HEK293 (cell line): ENCODE measurements at regions not wholly inside any gene's neighbourhood (a gene's known extent, or its start where the extent isn't known, plus 50 kb on each side); places are given as distances from the start of the nearest gene placed in this dataset.

Experiments used
- CTCF ChIA-PET: fragments of 350-600 bp; formaldehyde crosslinking; extraction: SDS; loops from one replicate; lab custom pipeline; 2021; ENCODE audit warnings: antibody characterized with exemption; lab: Yijun Ruan, JAX
- POLR2A ChIA-PET: fragments of 300-600 bp; formaldehyde crosslinking; extraction: SDS; loops from one replicate; lab custom pipeline; 2020; ENCODE audit warnings: antibody characterized with exemption, inconsistent platforms; lab: Yijun Ruan, JAX
- H3K27ac ChIP-seq: fragments of 200-500 bp; sonication (Bioruptor generic); 2 replicates; pipeline ENCODE4 v1.5.1; 2014; ENCODE audit warnings: low read depth, low read length, control low read depth, inconsistent platforms; ENCODE audit errors: extremely low read depth
- H3K36me3 ChIP-seq, 2 experiments: fragments of 200-500 bp in 1 of 2; sonication (Bioruptor generic) in 1 of 2; 1 replicate in 1 of 2; 2 replicates in 1 of 2; pipeline ENCODE4 v1.5.1; 2014 to 2017; ENCODE audit warnings: inconsistent platforms in 2 of 2, low read length in 2 of 2; ENCODE audit not compliant: control insufficient read depth in 2 of 2, insufficient read depth in 1 of 2
- H3K4me1 ChIP-seq: fragments of 200-500 bp; sonication (Bioruptor generic); 2 replicates; pipeline ENCODE4 v1.5.1; 2014; ENCODE audit warnings: mild to moderate bottlenecking, low read length, inconsistent platforms; ENCODE audit not compliant: control insufficient read depth, insufficient read depth
- H3K4me3 ChIP-seq: 2 replicates; pipeline ENCODE4 v1.5.1; 2011; ENCODE audit warnings: low read depth, mild to moderate bottlenecking, control low read depth, low read length, moderate library complexity
- H3K9me3 ChIP-seq: fragments of 200-500 bp; sonication (Bioruptor generic); 2 replicates; pipeline ENCODE4 v1.5.1; 2014; ENCODE audit warnings: low read depth, low read length, inconsistent platforms; ENCODE audit not compliant: control insufficient read depth, insufficient read depth
- PRDM2 ChIP-seq: fragments of 450-650 bp; formaldehyde crosslinking; IDR thresholded peaks from 2 replicates; pipeline ENCODE4 v1.5.1; 2016; ENCODE audit warnings: missing biosample characterization, missing genetic modification characterization, borderline replicate concordance
- REST ChIP-seq: fragments of 450-650 bp; formaldehyde crosslinking; IDR thresholded peaks from 2 replicates; pipeline ENCODE4 v1.5.1; 2016; ENCODE audit warnings: missing biosample characterization, missing genetic modification characterization
- ZBTB17 ChIP-seq: fragments of 450-650 bp; formaldehyde crosslinking; IDR thresholded peaks from 2 replicates; pipeline ENCODE4 v1.5.1; 2016; ENCODE audit warnings: missing biosample characterization, missing genetic modification characterization
- ZBTB48 ChIP-seq: fragments of 450-650 bp; formaldehyde crosslinking; IDR thresholded peaks from 2 replicates; pipeline ENCODE4 v1.5.1; 2016; ENCODE audit warnings: missing biosample characterization, missing genetic modification characterization
- ZNF146 ChIP-seq: fragments of 450-650 bp; formaldehyde crosslinking; IDR thresholded peaks from 2 replicates; pipeline ENCODE4 v1.5.1; 2016; ENCODE audit warnings: missing biosample characterization, missing genetic modification characterization
- ZNF2 ChIP-seq: fragments of 450-650 bp; formaldehyde crosslinking; IDR thresholded peaks from 2 replicates; pipeline ENCODE4 v1.5.1; 2016; ENCODE audit warnings: missing biosample characterization, missing genetic modification characterization
- ZNF26 ChIP-seq: fragments of 450-650 bp; formaldehyde crosslinking; IDR thresholded peaks from 2 replicates; pipeline ENCODE4 v1.5.1; 2016; ENCODE audit warnings: missing biosample characterization, missing genetic modification characterization
- ZNF404 ChIP-seq: fragments of 450-650 bp; formaldehyde crosslinking; IDR thresholded peaks from 2 replicates; pipeline ENCODE4 v1.5.1; 2017; ENCODE audit warnings: missing biosample characterization, missing genetic modification characterization
- ZNF433 ChIP-seq: fragments of 450-650 bp; formaldehyde crosslinking; IDR thresholded peaks from 2 replicates; pipeline ENCODE4 v1.5.1; 2016; ENCODE audit warnings: missing biosample characterization, missing genetic modification characterization, low read depth
- ZNF548 ChIP-seq: fragments of 450-650 bp; formaldehyde crosslinking; IDR thresholded peaks from 2 replicates; pipeline ENCODE4 v1.5.1; 2016; ENCODE audit warnings: missing biosample characterization, missing genetic modification characterization
- ZNF561 ChIP-seq: fragments of 450-650 bp; IDR thresholded peaks from 2 replicates; pipeline ENCODE4 v1.5.1; 2018; ENCODE audit warnings: missing biosample characterization, missing genetic modification characterization, borderline replicate concordance
- ZNF626 ChIP-seq: fragments of 450-650 bp; sonication (Bioruptor Pico); formaldehyde crosslinking; IDR thresholded peaks from 2 replicates; pipeline ENCODE4 v1.5.1; 2018; ENCODE audit warnings: missing biosample characterization, missing genetic modification characterization, inconsistent platforms
- ZNF664 ChIP-seq: fragments of 450-650 bp; formaldehyde crosslinking; IDR thresholded peaks from 2 replicates; pipeline ENCODE4 v1.5.1; 2016; ENCODE audit warnings: missing biosample characterization, missing genetic modification characterization
- ZNF76 ChIP-seq: fragments of 450-650 bp; formaldehyde crosslinking; IDR thresholded peaks from 2 replicates; pipeline ENCODE4; 2016; ENCODE audit warnings: low read depth, missing biosample characterization, missing genetic modification characterization, borderline replicate concordance
- ZNF776 ChIP-seq: fragments of 450-650 bp; formaldehyde crosslinking; IDR thresholded peaks from 2 replicates; pipeline ENCODE4 v1.5.0; 2017; ENCODE audit warnings: missing biosample characterization, missing genetic modification characterization, borderline replicate concordance
- ZNF843 ChIP-seq: fragments of 450-650 bp; formaldehyde crosslinking; IDR thresholded peaks from 2 replicates; pipeline ENCODE4 v1.5.1; 2016; ENCODE audit warnings: missing biosample characterization, missing genetic modification characterization

- no peak overlapping the region for H3K4me3 ChIP-seq
- CTCF ChIA-PET: interaction anchor here (1.1 kb wide), 1 partner anchor 156 kb away, joined by 3 read pairs; no protein-coding TSS in a partner anchor
- TF ChIP-seq ZBTB17 (tag by site-specific recombination) (no peak), REST (tag by site-specific recombination) (no peak), ZNF404 (tag by site-specific recombination) (no peak), ZBTB48 (tag by site-specific recombination) (no peak), ZNF548 (tag by site-specific recombination) (no peak), ZNF146 (tag by site-specific recombination) (no peak), ZNF664 (tag by site-specific recombination) (no peak), ZNF76 (tag by site-specific recombination) (no peak), ZNF843 (tag by site-specific recombination) (no peak), ZNF2 (no peak), ZNF561 (tag by site-specific recombination) (no peak), ZNF26 (tag by site-specific recombination) (no peak)
- TF ChIP-seq, all 188 proteins: peak for 0
- no peaks in the 10 kb centered on the region for H3K9me3 ChIP-seq
- POLR2A ChIA-PET: interaction anchor here (0.9 kb wide), 1 partner anchor 121 kb away, joined by 3 read pairs; no protein-coding TSS in a partner anchor
- no peak overlapping the region for H3K27ac ChIP-seq
- no peaks in the 10 kb centered on the region for H3K36me3 ChIP-seq
- H3K4me1 ChIP-seq: no peaks in the 10 kb centered on the region
Observed at GRCh38 chr7:54944179-54944578, 74.6 kb upstream of the EGFR start.

- H3K4me3 ChIP-seq: no peak overlapping the region
- ChIA-PET POLR2A (no interaction called here), CTCF (interaction anchor here (0.7 to 1.2 kb wide), 5 partner anchors 8 to 180 kb away, joined by 3 to 5 read pairs (median 3); no protein-coding TSS in a partner anchor)
- TF ChIP-seq PRDM2 (tag by site-specific recombination) (no peak), ZNF433 (tag by site-specific recombination) (no peak), ZNF776 (tag by site-specific recombination) (no peak), ZNF626 (tag by site-specific recombination) (no peak)
- no peaks in the 10 kb centered on the region for H3K9me3 ChIP-seq
- H3K27ac ChIP-seq: no peak overlapping the region
- no peaks in the 10 kb centered on the region for H3K4me1 ChIP-seq
- H3K36me3 ChIP-seq: no peaks in the 10 kb centered on the region
Observed at GRCh38 chr7:54946271-54946670, 72.5 kb upstream of the EGFR start.
